COLO829 (cell line): ENCODE measurements at regions not wholly inside any gene's neighbourhood (a gene's known extent, or its start where the extent isn't known, plus 50 kb on each side); places are given as distances from the start of the nearest gene placed in this dataset.
A peak's percentile ranks its signal among the peaks of the same experiment; 100 is the strongest.
"Not testable (repeated sequence)": the region's sequence is repeated elsewhere in the genome, so short reads cannot be mapped to it uniquely, and the experiment has no call there.

Source experiments
- DNase-seq: peaks from one replicate; pipeline ENCODE4 v3.0.0; 2012; ENCODE audit warnings: low spot score

DNA sequence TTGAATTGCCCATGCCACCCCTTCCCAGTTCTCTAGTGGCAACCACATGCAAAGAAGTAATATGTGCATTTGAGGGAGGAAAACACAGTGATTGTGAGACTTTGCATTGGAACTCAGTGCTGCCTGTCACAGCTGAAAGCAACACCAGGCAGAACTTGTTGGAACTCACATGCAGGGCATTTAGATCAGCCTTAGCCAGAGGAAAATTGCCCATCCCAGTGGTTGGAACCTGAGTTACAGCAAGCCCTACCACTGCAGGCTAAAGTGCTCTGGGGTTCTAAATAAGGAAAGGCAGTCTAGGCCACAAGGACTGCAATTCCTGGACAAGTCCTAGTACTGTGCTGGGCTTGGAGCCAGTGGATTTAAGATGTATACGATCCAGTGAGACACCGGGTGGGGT is 245.3 kb upstream of the UFL1 start:
- DNase-seq: no peak

DNA sequence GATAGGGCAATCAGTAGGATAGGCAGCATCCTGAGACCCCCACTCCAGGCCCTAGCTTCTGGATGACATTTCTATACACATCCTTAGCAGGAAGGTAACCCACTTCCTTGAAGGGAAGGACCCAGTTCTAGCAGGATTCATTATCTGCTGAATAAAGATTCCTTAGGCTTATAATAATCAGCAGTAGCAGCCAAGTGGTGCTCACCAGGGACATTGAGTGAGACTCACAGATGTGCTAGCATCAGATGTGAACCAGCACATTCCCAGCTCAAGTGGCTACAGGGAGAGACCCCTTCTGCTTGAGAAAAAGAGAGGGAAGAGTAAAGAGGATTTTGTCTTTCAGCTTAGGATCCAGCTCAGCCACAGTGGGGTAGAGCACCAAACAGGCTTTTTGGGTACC is 244.8 kb upstream of the UFL1 start:
- DNase-seq: no peak

- no peak for DNase-seq
Measured at GRCh38 chr6:96279084-96279483, 242.5 kb upstream of the UFL1 start.

DNA sequence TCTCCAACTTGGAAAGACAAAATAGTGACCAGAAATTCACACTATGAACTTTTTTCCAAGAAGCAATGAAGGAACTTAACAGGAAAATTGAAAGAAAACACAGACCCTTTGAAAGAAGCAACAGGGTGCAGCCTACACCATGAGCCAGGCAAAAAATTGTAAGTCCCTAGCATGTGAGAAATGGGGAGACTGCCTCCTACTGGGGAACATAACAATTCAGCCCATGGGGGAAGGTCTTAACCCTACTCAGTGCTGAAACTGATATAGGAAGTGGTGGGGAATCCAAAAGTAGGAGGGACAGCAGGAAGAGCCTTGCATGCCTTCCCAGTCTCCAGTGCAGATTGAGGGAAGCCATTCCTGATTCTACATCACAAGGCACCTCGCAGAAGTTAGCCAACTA is 235.1 kb upstream of the UFL1 start:
- DNase-seq: no peak

DNA sequence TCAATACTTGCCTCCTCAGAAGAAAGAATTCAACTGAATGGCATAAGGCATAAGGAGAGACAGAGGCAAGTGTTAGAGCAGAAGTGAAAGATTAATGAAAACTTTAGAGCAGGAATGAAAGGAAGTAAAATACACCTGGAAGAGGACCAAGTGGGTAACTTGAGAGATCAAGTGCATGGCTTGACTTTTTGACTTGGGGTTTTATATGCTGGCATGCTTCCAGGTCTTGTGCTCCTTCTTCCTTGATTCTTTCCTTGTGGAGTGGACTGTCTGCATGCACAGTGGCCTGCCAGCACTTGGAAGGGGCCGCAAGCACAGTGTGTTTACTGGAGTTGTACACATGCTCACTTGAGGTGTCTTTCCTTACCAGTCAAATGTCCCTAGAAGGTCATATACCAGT is 222.1 kb upstream of the UFL1 start:
- no peak for DNase-seq

- no peak for DNase-seq
Measured at GRCh38 chr6:96301023-96301422, 220.6 kb upstream of the UFL1 start.

GRCh38 chr6:96301781-96302180 is 219.8 kb upstream of the UFL1 start:
- DNase-seq: peak; percentile 24

GRCh38 chr6:96302991-96303390 is 218.6 kb upstream of the UFL1 start:
- no peak for DNase-seq

- no peak for DNase-seq
Measured at GRCh38 chr6:96304997-96305396, 216.6 kb upstream of the UFL1 start.

DNA sequence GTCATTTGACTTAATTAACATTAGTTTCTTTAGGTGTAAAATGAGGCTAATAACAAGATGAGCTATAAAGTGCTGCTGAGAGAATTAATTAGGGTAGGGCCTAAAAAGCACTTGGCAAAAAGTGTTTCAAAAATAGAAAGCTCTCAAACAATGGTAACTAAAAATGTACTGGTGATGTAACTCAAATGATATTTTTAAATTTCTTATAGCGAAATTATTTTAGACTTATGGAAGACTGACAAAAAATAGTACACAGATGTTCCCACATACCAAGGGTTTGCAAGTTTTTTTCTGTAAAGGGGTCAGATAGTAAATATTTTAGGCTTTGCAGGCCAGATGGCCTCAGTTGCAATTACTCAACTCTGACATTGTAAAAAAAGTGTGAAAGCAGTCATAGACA is 190.7 kb upstream of the UFL1 start:
- DNase-seq: no peak

- no peak for DNase-seq
Measured at GRCh38 chr6:96340164-96340563, 181.4 kb upstream of the UFL1 start.

- DNase-seq: no peak
Measured at GRCh38 chr6:96345501-96345900, 176.1 kb upstream of the UFL1 start.

GRCh38 chr6:96381246-96381645 is 140.4 kb upstream of the UFL1 start:
- no peak for DNase-seq

GRCh38 chr6:96391776-96392360 is 129.7 kb upstream of the UFL1 start:
- no peak for DNase-seq

GRCh38 chr6:96394727-96395126 is 126.9 kb upstream of the UFL1 start:
- DNase-seq: no peak

DNA sequence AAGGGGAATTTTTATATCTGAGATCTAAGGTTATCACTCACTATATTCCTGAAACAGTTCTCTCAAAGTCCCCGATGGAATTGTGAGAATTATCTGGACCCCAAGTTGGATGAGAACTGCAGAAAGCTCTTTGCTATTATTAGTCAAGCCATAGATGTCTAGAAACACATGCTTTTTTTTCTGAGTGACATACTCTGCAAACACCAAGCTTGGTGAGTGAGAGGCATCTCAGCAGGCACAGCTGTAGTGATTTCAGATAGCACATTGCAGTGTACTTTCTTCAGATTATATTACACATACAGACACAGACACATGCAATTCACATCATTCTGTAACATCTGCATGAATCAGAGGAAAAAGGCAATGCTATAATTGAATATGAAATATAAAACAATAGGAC is 111.1 kb upstream of the UFL1 start:
- no peak for DNase-seq

GRCh38 chr6:96420294-96420693 is 101.3 kb upstream of the UFL1 start:
- no peak for DNase-seq

GRCh38 chr6:96433950-96434349 is 87.7 kb upstream of the UFL1 start:
- DNase-seq: no peak

DNA sequence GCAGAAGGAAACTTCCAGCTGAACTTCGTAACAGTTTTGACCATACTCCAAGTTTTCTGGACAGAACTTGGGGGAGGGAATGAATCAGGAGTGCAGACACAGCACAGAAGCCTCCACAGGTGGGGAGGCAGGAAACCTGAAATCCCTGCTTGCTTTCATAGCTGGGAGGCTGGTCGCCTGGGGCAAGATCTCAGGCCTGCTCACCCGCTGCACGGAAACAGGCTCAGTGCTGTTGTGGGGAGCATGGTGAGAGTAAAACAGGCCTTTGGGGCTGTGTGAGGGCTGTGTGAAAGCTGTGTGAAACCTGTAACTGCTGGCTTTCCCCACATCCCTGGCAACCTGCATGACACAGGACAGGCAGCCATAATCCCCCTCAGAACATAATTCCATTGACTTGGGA is 85.2 kb upstream of the UFL1 start:
- DNase-seq: no peak

- not testable (repeated sequence) for DNase-seq
Measured at GRCh38 chr6:96437228-96437627, 84.4 kb upstream of the UFL1 start.

DNA sequence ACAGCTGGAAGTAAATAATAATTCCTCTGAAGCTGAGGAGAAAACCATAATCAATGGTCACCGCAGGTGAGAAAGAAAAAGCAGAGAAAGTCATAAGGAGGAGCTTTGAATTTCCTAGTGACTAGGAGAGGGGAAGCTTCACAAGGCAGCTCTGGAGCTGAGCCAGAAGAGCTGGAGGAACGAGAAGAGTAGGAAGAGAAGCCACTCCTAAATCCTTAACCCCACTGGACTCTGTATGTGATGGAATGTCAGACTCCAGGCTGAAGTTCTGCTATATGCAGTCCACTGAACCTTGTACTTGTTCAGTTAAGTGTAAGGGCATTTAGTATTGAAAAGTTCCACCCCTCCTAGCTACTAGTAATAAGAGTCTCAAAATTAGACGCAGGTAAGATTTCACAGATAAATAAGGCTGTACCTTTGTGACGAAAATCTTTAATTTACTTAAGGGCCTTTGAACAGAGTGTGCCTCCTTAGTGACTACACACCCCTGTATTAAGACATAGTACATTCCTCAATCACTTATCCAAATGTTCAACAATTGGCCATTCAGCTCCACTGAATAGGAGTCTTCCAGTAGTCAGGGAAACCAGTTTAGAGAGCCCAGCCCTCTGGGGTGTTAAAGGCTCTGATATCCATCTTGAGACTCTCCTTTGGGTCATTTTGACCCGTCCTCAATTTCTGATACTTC is 71.4 kb upstream of the UFL1 start:
- DNase-seq: no peak

DNA sequence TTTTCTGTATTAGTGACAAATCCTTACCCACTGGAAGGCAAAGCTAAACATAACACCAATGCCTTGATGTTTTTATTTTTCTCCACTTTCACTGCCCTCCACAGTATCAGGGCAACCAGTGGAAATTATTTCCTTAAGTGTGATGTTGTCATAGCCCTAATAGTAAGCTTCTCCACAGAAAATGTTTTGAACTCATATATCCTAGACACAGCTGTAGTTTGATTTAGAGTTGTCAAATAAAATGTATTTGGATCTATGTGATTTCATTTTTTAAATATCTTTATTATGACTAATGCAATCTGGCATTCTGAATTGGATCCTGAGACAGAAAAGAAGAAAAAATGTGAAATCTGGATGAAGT is 70.9 kb upstream of the UFL1 start:
- no peak for DNase-seq

DNA sequence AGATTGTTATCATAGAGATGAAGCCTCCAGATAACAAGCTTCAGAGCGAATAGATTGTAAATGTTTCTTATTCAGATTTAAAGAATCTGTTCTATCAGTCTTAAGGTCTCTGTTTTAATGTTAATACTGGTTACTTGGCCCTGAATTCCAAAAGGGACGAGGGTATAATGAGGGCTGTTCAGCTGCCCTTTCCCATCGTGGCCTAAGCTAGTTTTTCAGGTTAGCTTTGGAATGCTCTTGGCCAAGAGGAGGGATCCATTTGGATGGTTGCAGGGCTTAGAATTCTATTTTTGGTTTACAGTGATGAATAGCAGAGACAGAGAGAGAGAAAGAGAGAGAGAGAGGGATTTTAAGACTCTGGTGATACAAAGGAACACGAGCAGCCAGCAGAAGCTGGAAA is 62.8 kb upstream of the UFL1 start:
- DNase-seq: no peak

DNA sequence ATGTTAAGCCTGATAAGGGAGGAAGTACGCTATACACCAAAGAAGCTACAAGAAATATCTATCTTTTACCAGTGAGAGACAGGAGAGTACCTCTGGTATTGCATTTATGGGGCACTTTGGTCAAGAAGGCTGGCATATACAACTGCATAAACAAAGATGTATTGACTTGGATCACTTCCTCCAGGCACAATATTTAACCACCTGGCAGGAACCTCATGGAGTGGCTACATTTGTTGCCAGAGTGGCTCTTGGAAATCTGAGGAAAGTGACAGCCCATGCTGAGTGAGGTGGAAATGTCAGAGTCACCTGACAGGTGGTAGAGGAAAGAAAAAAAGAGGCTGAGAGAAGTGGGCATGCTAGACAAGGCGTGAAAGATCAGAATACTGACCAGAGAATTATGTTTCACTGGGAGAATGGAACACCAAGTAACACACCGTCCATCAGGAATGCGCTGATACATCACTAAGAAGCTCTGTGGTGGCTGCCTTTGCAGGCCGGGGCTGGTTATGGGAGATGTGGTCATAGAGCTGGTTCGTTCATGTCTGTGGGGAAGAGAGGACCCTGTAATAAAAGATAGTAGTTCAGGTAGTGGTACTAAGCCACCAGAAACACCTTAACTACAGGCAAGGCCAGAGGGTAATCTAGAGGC is 61.4 kb upstream of the UFL1 start:
- no peak for DNase-seq
